ENCODE measurements at regions not wholly inside any gene's neighbourhood (a gene's known extent, or its start where the extent isn't known, plus 50 kb on each side); places are given as distances from the start of the nearest gene placed in this dataset.
"Not testable (repeated sequence)": the region's sequence is repeated elsewhere in the genome, so short reads cannot be mapped to it uniquely, and the experiment has no call there.

DNA sequence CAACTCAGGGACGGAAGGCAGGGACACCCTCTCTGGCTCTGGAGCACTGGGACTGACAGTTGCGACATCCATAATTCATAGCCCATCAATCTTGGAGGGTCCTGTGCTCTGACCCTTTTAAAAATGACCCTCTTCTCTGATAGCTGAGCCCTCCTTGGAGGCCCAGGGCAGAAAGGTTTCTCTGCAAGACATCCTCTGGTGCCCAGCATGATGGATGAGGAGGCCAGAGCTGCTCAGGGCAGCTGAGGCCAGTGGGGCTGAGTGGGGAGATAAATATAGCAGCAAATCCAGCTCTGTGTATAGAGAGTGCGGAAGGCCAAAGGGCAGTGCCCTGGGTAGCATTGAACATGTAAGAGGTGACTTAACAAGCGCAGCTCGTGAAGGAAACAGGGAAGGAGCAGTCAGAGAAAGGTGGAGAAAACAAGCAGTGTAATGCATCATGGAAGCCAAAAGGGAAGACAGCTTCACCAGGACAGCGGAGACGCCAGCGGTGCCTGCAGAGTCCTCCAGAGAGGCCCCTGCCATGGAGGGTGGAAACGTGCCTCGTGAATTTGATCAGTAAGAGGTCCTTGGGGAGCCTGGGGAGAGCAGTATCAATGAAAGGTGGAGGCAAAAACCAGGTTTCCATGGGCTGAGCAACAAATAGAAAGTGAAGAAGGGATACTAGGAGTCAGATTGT is 50.4 kb upstream of the FMOD start:
- Mint-ChIP-seq H3K27ac (no peak overlapping the region), H3K4me3 (no peak overlapping the region), H3K27me3 (ENCODE audit: low read depth) (peaks cover 34% of the 10 kb centered on the region), H3K4me1 (ENCODE audit: low read depth) (no peaks in the 10 kb centered on the region), H3K36me3 (ENCODE audit: insufficient read depth in 2 of 2) (no peaks in the 10 kb centered on the region), H3K9me3 (no peaks in the 10 kb centered on the region)
- no peak for ATAC-seq (replicated peaks in 1 of 2)
- no peak for DNase-seq

DNA sequence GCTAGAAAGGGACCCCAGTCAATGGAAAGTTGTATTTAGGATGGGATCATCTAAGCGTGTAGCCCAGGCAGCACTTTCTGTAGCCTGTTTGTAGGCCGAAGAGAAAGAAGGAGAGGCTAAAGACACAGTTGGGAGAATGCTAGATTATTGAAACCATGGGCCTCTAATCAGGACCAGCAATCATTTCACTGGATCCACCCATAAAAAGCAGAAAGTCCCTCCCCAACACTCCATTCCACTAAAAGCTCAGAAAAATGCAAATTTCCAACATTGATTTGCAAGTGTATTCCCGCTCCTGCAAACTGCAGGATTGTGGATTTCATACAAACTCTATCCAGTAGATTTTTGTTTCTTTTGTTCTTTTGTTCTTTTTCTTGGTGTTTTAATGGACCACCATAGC is 51.2 kb upstream of the FMOD start:
- H3K27ac Mint-ChIP-seq: no peak overlapping the region

DNA sequence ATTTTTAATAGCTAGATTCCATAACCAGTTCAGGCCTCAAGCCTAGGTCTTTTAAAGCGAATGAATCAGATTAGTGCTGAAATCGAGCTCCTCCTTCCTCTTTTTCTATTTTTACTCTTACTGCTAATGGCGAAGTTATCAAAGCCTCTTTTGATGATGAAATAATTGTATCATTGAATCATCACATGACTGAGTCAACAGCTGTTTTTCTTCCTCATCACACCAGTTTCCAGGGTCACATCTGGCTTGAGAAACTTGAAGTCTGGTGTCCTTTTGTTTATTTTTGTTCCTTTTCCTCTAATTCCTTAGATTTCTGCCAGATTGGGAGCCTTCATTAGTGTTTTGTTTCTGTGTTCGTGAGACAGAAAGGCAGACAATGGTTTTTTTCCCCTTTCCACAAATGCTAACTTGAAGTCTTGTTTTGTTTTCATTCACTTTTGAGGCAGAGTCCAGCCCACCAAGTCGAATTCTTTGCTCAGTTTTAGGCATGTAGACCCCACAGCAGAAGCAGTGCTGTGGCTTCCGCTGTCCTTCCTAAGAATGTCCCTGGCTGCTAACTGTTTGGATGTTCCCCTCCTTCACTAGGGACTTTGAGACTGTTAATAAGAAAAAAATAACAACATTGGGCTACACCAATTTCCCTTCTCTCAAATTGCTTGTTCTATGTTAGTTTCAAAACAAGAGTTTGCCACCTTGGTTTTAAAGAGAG is 51.9 kb upstream of the FMOD start:
- H3K36me3 Mint-ChIP-seq (ENCODE audit: insufficient read depth in 2 of 2): no peaks in the 10 kb centered on the region
- no peak for ATAC-seq (replicated peaks in 1 of 2)
- H3K9me3 Mint-ChIP-seq: no peaks in the 10 kb centered on the region
- DNase-seq: no peak
- peaks cover 31% of the 10 kb centered on the region for H3K27me3 Mint-ChIP-seq (ENCODE audit: low read depth)
- no peaks in the 10 kb centered on the region for H3K4me1 Mint-ChIP-seq (ENCODE audit: low read depth)
- H3K27ac Mint-ChIP-seq: no peak overlapping the region
- H3K4me3 Mint-ChIP-seq: no peak overlapping the region

More for the DNA sequence above, 51.2 kb upstream of the FMOD start:
- no peak overlapping the region for H3K4me3 Mint-ChIP-seq
- peaks cover 33% of the 10 kb centered on the region for H3K27me3 Mint-ChIP-seq (ENCODE audit: low read depth)
- no peak for ATAC-seq (replicated peaks in 1 of 2)
- no peaks in the 10 kb centered on the region for H3K36me3 Mint-ChIP-seq (ENCODE audit: insufficient read depth in 2 of 2)
- H3K4me1 Mint-ChIP-seq (ENCODE audit: low read depth): no peaks in the 10 kb centered on the region
- no peak for DNase-seq
- H3K9me3 Mint-ChIP-seq: no peaks in the 10 kb centered on the region

DNA sequence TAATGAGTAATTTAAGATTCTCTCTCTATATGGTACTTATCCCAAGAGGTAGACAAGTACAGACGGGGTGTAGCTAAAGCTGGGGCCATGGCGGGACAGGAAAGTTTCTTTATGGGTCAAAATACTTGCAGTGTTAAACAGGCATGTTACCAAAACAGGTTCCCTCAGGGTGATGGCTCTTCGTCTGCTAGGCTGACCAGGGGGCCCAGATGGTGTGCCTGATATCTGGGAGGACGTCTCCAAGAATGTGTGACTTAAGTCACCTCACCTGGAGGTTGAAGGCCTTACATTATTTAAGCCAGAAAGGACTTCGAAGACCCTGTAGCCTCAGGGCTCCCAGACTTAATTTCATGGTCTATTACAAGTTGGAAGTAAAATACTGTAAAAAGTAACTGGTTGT is 52.7 kb upstream of the FMOD start:
- no peak overlapping the region for H3K27ac Mint-ChIP-seq
- DNase-seq: no peak
- no peak overlapping the region for H3K4me3 Mint-ChIP-seq
- H3K4me1 Mint-ChIP-seq (ENCODE audit: low read depth): no peaks in the 10 kb centered on the region
- peaks cover 32% of the 10 kb centered on the region for H3K27me3 Mint-ChIP-seq (ENCODE audit: low read depth)
- H3K9me3 Mint-ChIP-seq: no peaks in the 10 kb centered on the region
- no peak for ATAC-seq (replicated peaks in 1 of 2)
- no peaks in the 10 kb centered on the region for H3K36me3 Mint-ChIP-seq (ENCODE audit: insufficient read depth in 2 of 2)

DNA sequence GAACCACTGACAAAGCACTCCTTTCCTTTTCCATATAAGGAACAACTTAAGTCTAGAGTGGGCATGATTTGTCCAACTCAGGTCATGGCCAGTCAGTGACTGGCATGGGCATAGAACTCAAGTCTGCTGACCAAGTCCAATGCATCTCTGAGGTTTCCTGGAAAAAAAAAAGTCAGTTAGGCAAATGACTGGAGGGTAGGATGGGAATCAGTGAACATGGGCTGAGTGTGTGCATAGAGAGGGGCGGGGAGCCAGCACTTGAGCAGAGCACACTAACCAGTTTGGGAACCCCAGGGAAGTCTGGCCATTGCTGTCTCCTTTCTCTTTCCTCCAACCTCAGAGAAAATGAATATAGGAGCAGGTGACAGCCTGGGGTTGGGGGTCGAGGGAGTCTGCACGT is 53.6 kb upstream of the FMOD start:
- peaks cover 39% of the 10 kb centered on the region for H3K27me3 Mint-ChIP-seq (ENCODE audit: low read depth)
- no peak overlapping the region for H3K27ac Mint-ChIP-seq
- H3K36me3 Mint-ChIP-seq (ENCODE audit: insufficient read depth in 2 of 2): no peaks in the 10 kb centered on the region
- DNase-seq (no peak), ATAC-seq (replicated peaks in 1 of 2) (no peak)
- no peaks in the 10 kb centered on the region for H3K4me1 Mint-ChIP-seq (ENCODE audit: low read depth)
- no peak overlapping the region for H3K4me3 Mint-ChIP-seq
- no peaks in the 10 kb centered on the region for H3K9me3 Mint-ChIP-seq

DNA sequence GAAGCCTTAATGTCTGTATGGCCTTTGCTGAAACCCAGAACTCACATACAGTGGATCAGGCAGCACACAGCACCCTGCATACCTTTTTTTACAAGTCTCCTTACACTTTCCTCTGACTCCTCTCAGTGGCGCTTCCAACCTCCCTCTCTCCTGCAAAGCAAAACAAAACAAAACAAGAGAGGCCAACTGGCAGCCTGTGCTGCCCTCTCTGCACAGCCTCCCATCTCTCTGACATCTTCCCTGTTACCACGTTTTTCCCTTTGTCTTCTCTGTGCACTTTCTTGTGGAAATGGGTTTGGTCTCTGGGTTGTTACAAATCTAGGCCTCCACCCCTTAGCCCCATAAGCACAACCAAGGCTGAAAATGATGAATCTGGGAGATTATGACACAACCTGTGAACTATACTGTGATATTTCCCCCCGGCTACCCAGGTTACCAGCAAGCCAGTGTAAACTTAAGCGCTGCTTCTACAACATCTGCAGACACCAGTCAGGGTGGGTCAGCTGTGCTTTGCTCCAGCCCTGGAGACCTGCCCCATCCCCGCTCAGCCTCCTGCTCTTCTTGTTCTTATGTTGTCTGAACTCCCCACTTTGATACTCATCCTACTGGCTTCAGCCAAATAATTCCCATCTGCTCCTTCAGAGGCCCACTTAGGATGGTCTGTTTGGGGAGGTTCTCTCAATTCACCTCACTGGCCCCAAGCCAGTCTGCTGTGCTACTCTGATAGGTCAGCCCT is 54.9 kb upstream of the FMOD start:
- Mint-ChIP-seq H3K27ac (no peak overlapping the region), H3K27me3 (ENCODE audit: low read depth) (peaks cover 52% of the 10 kb centered on the region), H3K36me3 (ENCODE audit: insufficient read depth in 2 of 2) (peaks cover 0 to 1% of the 10 kb centered on the region in 2 donors), H3K4me3 (no peak overlapping the region), H3K4me1 (ENCODE audit: low read depth) (no peaks in the 10 kb centered on the region), H3K9me3 (no peaks in the 10 kb centered on the region)
- ATAC-seq (replicated peaks in 1 of 2): no peak
- no peak for DNase-seq

DNA sequence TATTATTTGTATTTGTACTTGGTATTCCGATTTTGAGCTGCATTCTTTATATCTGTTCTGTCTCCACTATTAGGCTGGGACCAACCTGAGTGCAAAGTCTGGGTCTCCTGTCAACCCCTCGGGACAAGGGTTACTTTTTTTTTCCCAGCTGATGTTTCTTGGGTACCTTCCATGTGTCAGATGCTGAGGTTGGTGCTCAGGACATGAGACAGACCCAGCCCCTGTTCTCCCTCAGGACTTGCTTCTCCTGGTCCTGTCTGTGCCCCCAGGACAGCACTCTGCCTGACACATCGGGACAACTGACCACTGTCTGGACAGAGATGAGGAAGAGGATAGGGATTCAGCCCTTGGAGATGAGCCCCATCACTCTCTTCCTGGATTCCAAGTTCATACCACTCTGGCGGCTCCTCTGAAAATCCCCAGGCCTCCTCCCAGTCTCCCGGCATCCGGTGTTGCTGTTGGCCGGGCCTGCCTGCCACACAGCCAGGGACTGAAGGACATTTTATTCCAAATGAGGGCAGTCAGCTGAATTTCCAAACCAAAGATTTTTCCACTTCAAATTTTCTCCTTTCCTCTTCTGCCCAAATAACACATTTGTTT is 55.6 kb upstream of the FMOD start:
- Mint-ChIP-seq H3K4me3 (no peak overlapping the region), H3K9me3 (no peaks in the 10 kb centered on the region), H3K36me3 (ENCODE audit: insufficient read depth in 2 of 2) (peaks cover 0 to 1% of the 10 kb centered on the region in 2 donors), H3K4me1 (ENCODE audit: low read depth) (no peaks in the 10 kb centered on the region), H3K27ac (no peak overlapping the region), H3K27me3 (ENCODE audit: low read depth) (peaks cover 58% of the 10 kb centered on the region)
- DNase-seq: no peak
- ATAC-seq (replicated peaks in 1 of 2): no peak

DNA sequence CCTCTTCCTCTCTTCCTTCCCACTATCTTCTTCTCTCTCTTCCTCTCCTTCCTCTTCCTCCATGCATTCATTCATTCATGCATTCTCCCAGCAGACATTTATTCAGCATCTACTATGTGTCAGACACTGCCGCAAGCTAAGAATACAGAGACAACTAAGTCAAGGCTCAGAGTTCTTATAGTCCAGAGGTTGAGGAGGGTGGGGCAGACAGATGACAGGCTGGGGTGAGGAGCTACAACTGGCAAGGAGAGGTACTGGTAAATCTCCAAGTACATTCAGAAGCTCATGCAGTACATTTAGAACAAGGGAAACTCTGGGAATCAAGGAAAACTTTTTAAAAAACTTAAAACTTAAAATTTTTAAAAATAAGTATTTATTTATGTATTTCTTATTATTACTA is 56.4 kb upstream of the FMOD start:
- DNase-seq (no peak), ATAC-seq (replicated peaks in 1 of 2) (no peak)
- peaks cover 58% of the 10 kb centered on the region for H3K27me3 Mint-ChIP-seq (ENCODE audit: low read depth)
- no peaks in the 10 kb centered on the region for H3K9me3 Mint-ChIP-seq
- H3K27ac Mint-ChIP-seq: no peak overlapping the region
- H3K4me3 Mint-ChIP-seq: no peak overlapping the region
- no peaks in the 10 kb centered on the region for H3K4me1 Mint-ChIP-seq (ENCODE audit: low read depth)
- peaks cover 0 to 1% of the 10 kb centered on the region in 2 donors for H3K36me3 Mint-ChIP-seq (ENCODE audit: insufficient read depth in 2 of 2)

DNA sequence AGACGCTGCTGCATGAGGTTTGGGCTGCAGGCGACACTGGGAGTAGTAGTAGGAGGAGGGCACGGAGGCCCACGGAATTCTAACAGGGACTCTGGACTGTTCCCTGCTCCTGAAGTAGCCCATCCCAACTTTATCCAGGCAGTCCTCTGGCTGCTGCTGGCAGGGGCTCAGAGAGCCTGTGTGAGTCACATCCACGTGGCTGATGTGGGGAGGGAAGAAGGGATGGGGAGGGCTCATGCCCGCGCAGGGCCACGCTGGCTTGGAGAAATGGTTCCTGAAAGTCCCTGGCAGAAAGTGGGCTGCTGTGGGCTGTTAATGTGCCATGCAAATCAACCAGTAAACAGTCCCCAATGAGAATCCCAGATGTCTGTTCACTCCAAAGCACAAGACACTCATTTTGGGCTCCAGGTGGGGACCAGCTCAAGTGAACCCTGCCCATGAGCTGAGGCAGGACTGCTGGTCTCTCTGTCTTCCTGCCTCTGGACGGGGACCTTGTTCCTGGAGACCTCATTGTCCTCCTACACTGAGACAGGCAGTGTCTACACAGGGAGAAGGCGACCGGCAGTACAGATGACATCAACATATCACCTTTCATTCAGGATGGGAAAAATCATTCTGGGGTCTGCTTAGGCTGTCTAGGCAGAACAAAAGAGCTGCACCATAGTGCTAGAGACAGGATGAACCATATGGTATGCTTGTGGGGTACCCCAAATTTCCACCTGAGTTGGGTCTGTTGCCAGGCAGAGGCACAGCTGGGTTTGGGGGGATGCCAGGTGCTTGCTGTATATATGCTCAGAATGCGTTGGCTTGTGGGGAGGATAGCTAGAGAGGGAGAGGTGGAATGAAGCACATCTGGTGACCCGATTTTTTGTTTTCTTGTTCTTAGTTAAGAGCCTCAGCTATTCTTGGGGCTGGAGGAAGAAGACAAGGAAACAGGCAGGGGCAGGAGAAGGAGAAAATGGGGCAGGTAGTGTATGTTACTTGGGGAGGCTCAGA is 57.9 kb upstream of the FMOD start:
- H3K4me3 Mint-ChIP-seq: no peak overlapping the region
- peaks cover 0 to 7% of the 10 kb centered on the region in 2 donors for H3K9me3 Mint-ChIP-seq
- H3K27me3 Mint-ChIP-seq (ENCODE audit: low read depth): peaks cover 66% of the 10 kb centered on the region

DNA sequence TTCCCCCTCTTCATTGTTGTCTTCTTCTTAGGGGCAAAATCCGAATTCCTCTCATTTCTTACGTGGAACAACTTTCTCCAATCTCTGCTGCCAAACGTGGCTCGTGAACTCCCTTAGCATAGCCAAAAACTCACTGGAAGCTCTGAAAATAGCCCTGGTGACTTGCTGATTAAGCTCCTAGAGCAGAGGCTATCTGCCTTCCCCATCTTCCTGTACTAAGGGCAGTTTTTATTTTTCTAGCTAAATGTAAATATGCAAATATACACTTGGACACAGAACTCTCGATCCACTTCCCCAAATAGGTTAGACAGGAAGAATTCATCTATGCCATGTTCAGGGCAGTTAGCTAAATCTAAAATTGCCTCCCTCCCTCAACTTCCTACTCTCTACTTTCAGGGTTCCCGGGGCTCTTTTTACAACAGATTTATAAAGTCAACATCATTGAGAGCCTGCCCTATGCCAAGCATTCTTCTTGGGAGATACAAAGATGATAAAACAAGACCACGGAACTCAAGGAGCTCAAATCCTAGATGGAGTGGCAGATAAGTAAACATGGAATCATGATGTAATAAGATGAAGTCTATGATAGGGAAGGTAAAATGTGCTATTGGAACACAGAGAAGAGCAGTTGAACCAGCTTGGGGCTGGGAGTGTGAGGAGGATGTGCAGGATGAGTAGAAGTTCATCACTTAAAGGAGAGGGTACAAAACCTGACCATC is 59.4 kb upstream of the FMOD start:
- Mint-ChIP-seq H3K4me1 (ENCODE audit: low read depth) (no peaks in the 10 kb centered on the region), H3K27me3 (ENCODE audit: low read depth) (peaks cover 76% of the 10 kb centered on the region), H3K27ac (no peak overlapping the region), H3K4me3 (no peak overlapping the region), H3K9me3 (peaks cover 2 to 11% of the 10 kb centered on the region in 2 donors), H3K36me3 (ENCODE audit: insufficient read depth in 2 of 2) (peaks cover 3 to 12% of the 10 kb centered on the region in 2 donors)
- no peak for ATAC-seq (replicated peaks in 1 of 2)
- no peak for DNase-seq

More for the DNA sequence above, 57.9 kb upstream of the FMOD start:
- Mint-ChIP-seq H3K4me1 (ENCODE audit: low read depth) (no peaks in the 10 kb centered on the region), H3K36me3 (ENCODE audit: insufficient read depth in 2 of 2) (peaks cover 3 to 8% of the 10 kb centered on the region in 2 donors), H3K27ac (no peak overlapping the region)
- ATAC-seq (replicated peaks in 1 of 2): no peak
- no peak for DNase-seq

DNA sequence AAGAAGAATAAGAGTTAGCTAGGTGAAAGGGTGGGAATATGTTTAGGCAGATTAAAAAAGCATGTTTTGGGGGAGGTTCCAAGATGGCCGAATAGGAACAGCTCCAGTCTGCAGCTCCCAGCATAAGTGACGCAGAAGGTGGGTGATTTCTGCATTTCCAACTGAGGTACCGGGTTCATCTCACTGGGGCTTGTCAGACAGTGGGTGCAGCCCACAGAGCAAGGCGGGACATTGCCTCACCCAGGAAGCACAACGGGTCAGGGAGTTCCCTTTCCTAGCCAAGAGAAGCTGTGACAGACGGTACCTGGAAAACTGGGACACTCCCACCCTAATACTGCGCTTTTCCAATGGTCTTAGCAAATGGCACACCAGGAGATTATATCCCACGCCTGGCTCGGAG is 60.5 kb upstream of the FMOD start:
- not testable (repeated sequence) for DNase-seq; H3K4me1 Mint-ChIP-seq (ENCODE audit: low read depth); H3K27ac Mint-ChIP-seq; H3K4me3 Mint-ChIP-seq; ATAC-seq (replicated peaks in 1 of 2)
- H3K27me3 Mint-ChIP-seq (ENCODE audit: low read depth): peaks cover 65% of the 10 kb centered on the region
- H3K9me3 Mint-ChIP-seq: peaks cover 2 to 11% of the 10 kb centered on the region in 2 donors
- peaks cover 3 to 12% of the 10 kb centered on the region in 2 donors for H3K36me3 Mint-ChIP-seq (ENCODE audit: insufficient read depth in 2 of 2)

DNA sequence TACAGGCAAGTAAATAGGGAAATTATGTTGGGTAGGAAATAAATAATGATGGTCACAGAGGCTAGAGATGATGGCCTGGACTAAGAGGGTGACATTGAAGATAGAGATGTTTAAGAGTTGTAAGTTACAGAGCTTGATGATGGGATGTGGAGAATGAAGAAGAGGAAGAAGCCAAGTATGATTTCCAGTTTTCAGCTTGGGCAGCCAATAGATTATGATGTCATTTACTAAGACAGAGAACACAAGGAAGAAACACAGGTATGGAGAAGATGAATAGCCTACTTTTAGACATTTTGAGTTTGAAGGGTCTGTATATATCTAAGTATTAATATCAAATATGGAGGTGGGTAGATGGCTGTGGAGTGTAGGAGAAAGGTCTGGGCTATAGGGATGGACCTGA is 56.0 kb upstream of the PRELP start:
- Mint-ChIP-seq H3K4me3 (no peak overlapping the region), H3K27me3 (ENCODE audit: low read depth) (peaks cover 8% of the 10 kb centered on the region), H3K36me3 (ENCODE audit: insufficient read depth in 2 of 2) (peaks cover 0 to 3% of the 10 kb centered on the region in 2 donors), H3K4me1 (ENCODE audit: low read depth) (no peaks in the 10 kb centered on the region), H3K27ac (no peak overlapping the region), H3K9me3 (peaks cover 2 to 6% of the 10 kb centered on the region in 2 donors)
- no peak for ATAC-seq (replicated peaks in 1 of 2)
- DNase-seq: no peak
